HepG2 (cell line): ENCODE measurements at regions not wholly inside any gene's neighbourhood (a gene's known extent, or its start where the extent isn't known, plus 50 kb on each side); places are given as distances from the start of the nearest gene placed in this dataset.

Experiments
- ATAC-seq: fragments of 200-7000 bp; cut with Tn5 transposase; 3 replicates; pipeline ENCODE4 v1.9.1; 2020; ENCODE audit warnings: mild to moderate bottlenecking, moderate library complexity
- BruUV-seq: library from RNA; stranded (reverse); fragments of 400-500 nt; replicated peaks from 2 replicates; lab custom pipeline; 2021; lab: Mats Ljungman, UMichigan
- CTCF ChIA-PET: fragments of 300-600 bp; formaldehyde crosslinking; extraction: SDS; loops from one replicate; lab custom pipeline; 2021; ENCODE audit warnings: low total read pairs, inconsistent platforms, low intra/inter-chr PET ratio; lab: Yijun Ruan, JAX
- POLR2A ChIA-PET: fragments of 350-600 bp; sonication (Branson Sonifier 250); formaldehyde crosslinking; loops from one replicate; lab custom pipeline; 2020; ENCODE audit warnings: antibody characterized with exemption, inconsistent platforms; lab: Yijun Ruan, JAX
- DNase-seq: peaks from one replicate; pipeline ENCODE4 v3.0.0-alpha.2; 2015; ENCODE audit warnings: low spot score
- FAIRE-seq: peaks from 3 replicates; lab custom pipeline; 2011; peaks lifted over from hg19 to GRCh38; lab: Jason Lieb, UNC
- H2AFZ ChIP-seq: one replicate; pipeline ENCODE4 v1.6.1; 2011; ENCODE audit warnings: low read length, inconsistent platforms
- H3K27ac ChIP-seq: fragments of 300-600 bp; 3 replicates; pipeline ENCODE4 v1.8.0; 2011; ENCODE audit warnings: mixed run types, mild to moderate bottlenecking, mixed read lengths, low read length, inconsistent platforms; ENCODE audit not compliant: insufficient read depth; ENCODE audit errors: extremely low read length
- H3K27me3 ChIP-seq, 2 experiments: fragments of 200-600 bp in 1 of 2; 2 replicates in 1 of 2; 3 replicates in 1 of 2; pipeline versions ENCODE4 v1.6.0 to v1.8.0; 2011; ENCODE audit warnings: low read length in 2 of 2, mild to moderate bottlenecking in 2 of 2, moderate library complexity in 2 of 2, inconsistent platforms in 1 of 2; ENCODE audit not compliant: insufficient read depth in 2 of 2, control insufficient read depth in 1 of 2
- H3K36me3 ChIP-seq, 2 experiments: fragments of 200-600 bp in 1 of 2; replicated peaks in 1 of 2; 2 replicates in 1 of 2; 3 replicates in 1 of 2; pipeline versions ENCODE4 v1.5.1 to v1.8.0; 2011; ENCODE audit warnings: low read length in 2 of 2, inconsistent platforms in 1 of 2; ENCODE audit not compliant: insufficient read depth in 2 of 2, control insufficient read depth in 1 of 2
- H3K4me1 ChIP-seq: 2 replicates; pipeline ENCODE4 v1.5.1; 2012; ENCODE audit warnings: low read length, inconsistent platforms; ENCODE audit not compliant: insufficient read depth
- H3K4me2 ChIP-seq: 2 replicates; pipeline ENCODE4 v1.6.0; 2011; ENCODE audit warnings: low read depth, low read length, inconsistent platforms
- H3K4me3 ChIP-seq, 3 experiments: fragments of 200-600 bp in 1 of 3; sonication (generic), shearing (Covaris generic) in 1 of 3; replicated peaks in 1 of 3; 2 replicates each; pipeline ENCODE4 v1.5.1; 2011 to 2016; ENCODE audit warnings: low read length in 3 of 3, inconsistent platforms in 2 of 3, low read depth in 2 of 3, mild to moderate bottlenecking in 2 of 3, control low read depth in 1 of 3, mixed read lengths in 1 of 3; ENCODE audit not compliant: insufficient read depth in 1 of 3
- H3K79me2 ChIP-seq: one replicate; pipeline ENCODE4 v1.6.1; 2011; ENCODE audit warnings: low read length, inconsistent platforms; ENCODE audit not compliant: insufficient read depth
- H3K9ac ChIP-seq: 2 replicates; pipeline ENCODE4 v1.6.0; 2011; ENCODE audit warnings: mild to moderate bottlenecking, low read depth, low read length, inconsistent platforms; ENCODE audit not compliant: insufficient read depth
- H3K9me3 ChIP-seq: 2 replicates; pipeline ENCODE4 v1.5.1; 2012; ENCODE audit warnings: mild to moderate bottlenecking, low read length
- H4K20me1 ChIP-seq: 2 replicates; pipeline ENCODE4 v1.6.0; 2011; ENCODE audit warnings: inconsistent platforms, mild to moderate bottlenecking, low read length, moderate library complexity; ENCODE audit not compliant: insufficient read depth
- FOXA1 ChIP-seq, 2 experiments: fragments of 450-650 bp in 1 of 2; sonication (generic) in 1 of 2; formaldehyde crosslinking in 1 of 2; IDR thresholded peaks; 2 replicates each; pipeline versions ENCODE4 v1.4.0 to v1.6.1; 2016 to 2020; ENCODE audit warnings: missing genetic modification reagents in 1 of 2
- HDAC6 ChIP-seq: fragments of 200-600 bp; sonication (generic); IDR thresholded peaks from 2 replicates; pipeline ENCODE4 v1.7.0; 2017; ENCODE audit warnings: mild to moderate bottlenecking, antibody characterized with exemption, low read length, low read depth
- HMGA1 ChIP-seq: sonication (generic); formaldehyde crosslinking; conservative IDR thresholded peaks from 2 replicates; pipeline ENCODE4 v1.4.0; 2020; ENCODE audit warnings: missing genetic modification reagents
- HNF4A ChIP-seq: sonication (generic); formaldehyde crosslinking; IDR thresholded peaks from 2 replicates; pipeline ENCODE4 v1.4.0; 2020; ENCODE audit warnings: missing genetic modification reagents
- LCORL ChIP-seq, 2 experiments: fragments of 450-650 bp in 1 of 2; sonication (generic) in 1 of 2; formaldehyde crosslinking in 1 of 2; IDR thresholded peaks; 2 replicates each; pipeline versions ENCODE4 v1.5.0 to v1.6.1; 2017 to 2020; ENCODE audit warnings: antibody characterized with exemption in 1 of 2, missing genetic modification reagents in 1 of 2
- MXD4 ChIP-seq: IDR thresholded peaks from 2 replicates; pipeline ENCODE4 v1.6.1; 2016; ENCODE audit warnings: mild to moderate bottlenecking, missing biosample characterization, missing genetic modification reagents
- SRY ChIP-seq: sonication (generic); formaldehyde crosslinking; IDR thresholded peaks from 2 replicates; pipeline ENCODE4 v1.8.0; 2022; ENCODE audit warnings: mild to moderate bottlenecking, missing genetic modification reagents
- TBP ChIP-seq: sonication (generic); formaldehyde crosslinking; IDR thresholded peaks from 2 replicates; pipeline ENCODE4 v1.5.0; 2020; ENCODE audit warnings: missing genetic modification reagents
- TCF7L2 ChIP-seq: IDR thresholded peaks from 2 replicates; pipeline ENCODE4 v1.6.1; 2011; ENCODE audit warnings: mild to moderate bottlenecking, low read depth, low read length, moderate library complexity
- ZNF343 ChIP-seq: sonication (generic); formaldehyde crosslinking; IDR thresholded peaks from 2 replicates; pipeline ENCODE4 v1.4.0; 2020; ENCODE audit warnings: mild to moderate bottlenecking, missing genetic modification reagents
- ZNF451 ChIP-seq: sonication (generic); formaldehyde crosslinking; IDR thresholded peaks from 2 replicates; pipeline ENCODE4 v1.5.0; 2020; ENCODE audit warnings: mild to moderate bottlenecking, missing genetic modification reagents
- ZNF510 ChIP-seq: sonication (generic); formaldehyde crosslinking; IDR thresholded peaks from 2 replicates; pipeline ENCODE4 v1.4.0; 2020; ENCODE audit warnings: low read depth, mild to moderate bottlenecking, missing genetic modification reagents
- ZNF589 ChIP-seq: sonication (generic); formaldehyde crosslinking; conservative IDR thresholded peaks from 2 replicates; pipeline ENCODE4 v1.8.0; 2022; ENCODE audit warnings: mild to moderate bottlenecking, moderate library complexity, missing genetic modification reagents
- WGBS: methylation state at CpG from one replicate; pipeline ENCODE4 v1.1.6; 2017; ENCODE audit warnings: low lambda C conversion rate; 5-methylcytosine and 5-hydroxymethylcytosine counted together
- in situ Hi-C: cut with HindIII; loops from 2 replicates; pipeline ENCODE4 v1.10.0; 2017; ENCODE audit warnings: low pct_unique_long_range_greater_than_20kb; ENCODE audit not compliant: extremely low pct_ligation_motif_present
- intact Hi-C: fragments of 100-400 bp; cut with micrococcal nuclease; formaldehyde crosslinking; loops from one replicate; pipeline ENCODE4 v1.10.0; 2022; ENCODE audit not compliant: unreplicated experiment
- TF ChIP-seq, protein P1 (sequence below): IDR thresholded peaks from 2 replicates; pipeline ENCODE4 v1.4.0; 2020; ENCODE audit warnings: mild to moderate bottlenecking, missing genetic modification reagents
- TF ChIP-seq, protein P2 (sequence below): sonication (generic); formaldehyde crosslinking; IDR thresholded peaks from 2 replicates; pipeline ENCODE4 v1.9.0; 2022; ENCODE audit warnings: missing genetic modification reagents, mild to moderate bottlenecking, borderline replicate concordance
- TF ChIP-seq, protein P3 (sequence below): sonication (generic); formaldehyde crosslinking; IDR thresholded peaks from 2 replicates; pipeline ENCODE4 v1.4.0; 2020; ENCODE audit warnings: missing genetic modification reagents
- TF ChIP-seq, protein P4 (sequence below): sonication (generic); formaldehyde crosslinking; IDR thresholded peaks from 2 replicates; pipeline ENCODE4 v1.5.0; 2020; ENCODE audit warnings: missing genetic modification reagents

DNA sequence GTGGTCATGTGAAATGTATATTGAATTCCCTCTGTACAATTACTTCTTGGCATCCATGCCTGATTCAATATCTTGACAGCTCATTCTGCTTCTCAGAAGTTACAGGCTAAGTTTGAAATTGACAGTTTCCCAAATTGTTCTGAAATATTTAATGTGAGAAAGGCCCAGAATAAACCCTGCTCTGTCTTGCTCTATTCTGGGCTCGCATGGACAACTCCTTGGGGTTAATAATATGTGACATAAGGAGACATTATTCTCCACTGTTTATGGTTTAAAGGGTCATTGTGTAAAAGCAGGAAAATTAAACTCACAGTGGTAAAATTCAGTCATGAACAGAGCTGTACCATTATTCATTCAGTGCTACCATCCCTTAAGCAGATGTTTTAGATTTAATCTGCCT is 160.7 kb upstream of the CNTNAP5 start (continued):
- TF ChIP-seq ZNF510 (CRISPR knock-in tag) = no peak
- no peak for TF ChIP-seq FOXA1 (IDR thresholded peaks at IDR 0.05)
- TF ChIP-seq FOXA1 (CRISPR knock-in tag; IDR thresholded peaks at IDR 0.05) = no peak
- no peak for TF ChIP-seq LCORL (IDR thresholded peaks at IDR 0.05)
- no peak for TF ChIP-seq LCORL (CRISPR knock-in tag; IDR thresholded peaks at IDR 0.05)
- TF ChIP-seq, all 625 proteins: peak for 0

DNA sequence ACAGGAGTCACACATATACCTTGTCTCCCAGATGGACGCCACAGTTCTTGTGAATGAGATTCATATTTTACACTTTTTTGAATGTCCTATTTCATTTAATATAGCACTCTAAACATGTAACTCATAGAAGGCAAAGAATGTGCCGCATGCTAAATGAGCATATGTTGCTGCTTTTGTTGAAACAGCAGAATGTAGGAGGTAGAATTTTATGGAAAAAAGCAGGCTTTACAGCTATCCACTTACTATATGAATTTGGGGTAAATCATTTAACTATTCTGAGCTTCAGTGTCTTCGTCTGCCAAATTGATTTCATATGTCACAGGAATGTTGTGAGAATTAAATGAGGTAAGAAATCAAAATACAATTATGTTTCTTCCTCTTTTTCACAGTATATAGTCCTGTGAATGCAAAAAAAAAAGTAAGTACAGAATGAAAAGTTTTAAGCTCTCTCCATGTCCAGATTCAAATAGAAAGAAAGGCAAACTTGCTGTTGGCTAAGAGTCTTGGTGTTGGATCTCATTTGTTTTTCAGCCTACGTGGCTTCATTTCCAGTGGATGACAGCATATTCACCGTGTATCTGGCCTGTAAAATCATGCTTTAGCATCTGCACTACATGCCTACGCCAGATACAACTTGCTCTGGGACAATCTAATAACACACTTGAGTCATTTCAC is 154.7 kb upstream of the CNTNAP5 start:
- in situ Hi-C loops = no loop called here
- no peak overlapping the region for H3K27ac ChIP-seq
- no peak overlapping the region for H3K4me3 ChIP-seq
- FAIRE-seq = no peak
- no peak overlapping the region for H3K4me2 ChIP-seq
- H3K36me3 ChIP-seq = no peaks in the 10 kb centered on the region
- no peak for DNase-seq
- no peak for TF ChIP-seq LCORL (IDR thresholded peaks at IDR 0.05)
- no peak for TF ChIP-seq LCORL (CRISPR knock-in tag; IDR thresholded peaks at IDR 0.05)
- TF ChIP-seq TCF7L2 = no peak
- TF ChIP-seq SRY = no peak
- TF ChIP-seq ZNF343 (CRISPR knock-in tag) = no peak
- TF ChIP-seq, protein P1, sequence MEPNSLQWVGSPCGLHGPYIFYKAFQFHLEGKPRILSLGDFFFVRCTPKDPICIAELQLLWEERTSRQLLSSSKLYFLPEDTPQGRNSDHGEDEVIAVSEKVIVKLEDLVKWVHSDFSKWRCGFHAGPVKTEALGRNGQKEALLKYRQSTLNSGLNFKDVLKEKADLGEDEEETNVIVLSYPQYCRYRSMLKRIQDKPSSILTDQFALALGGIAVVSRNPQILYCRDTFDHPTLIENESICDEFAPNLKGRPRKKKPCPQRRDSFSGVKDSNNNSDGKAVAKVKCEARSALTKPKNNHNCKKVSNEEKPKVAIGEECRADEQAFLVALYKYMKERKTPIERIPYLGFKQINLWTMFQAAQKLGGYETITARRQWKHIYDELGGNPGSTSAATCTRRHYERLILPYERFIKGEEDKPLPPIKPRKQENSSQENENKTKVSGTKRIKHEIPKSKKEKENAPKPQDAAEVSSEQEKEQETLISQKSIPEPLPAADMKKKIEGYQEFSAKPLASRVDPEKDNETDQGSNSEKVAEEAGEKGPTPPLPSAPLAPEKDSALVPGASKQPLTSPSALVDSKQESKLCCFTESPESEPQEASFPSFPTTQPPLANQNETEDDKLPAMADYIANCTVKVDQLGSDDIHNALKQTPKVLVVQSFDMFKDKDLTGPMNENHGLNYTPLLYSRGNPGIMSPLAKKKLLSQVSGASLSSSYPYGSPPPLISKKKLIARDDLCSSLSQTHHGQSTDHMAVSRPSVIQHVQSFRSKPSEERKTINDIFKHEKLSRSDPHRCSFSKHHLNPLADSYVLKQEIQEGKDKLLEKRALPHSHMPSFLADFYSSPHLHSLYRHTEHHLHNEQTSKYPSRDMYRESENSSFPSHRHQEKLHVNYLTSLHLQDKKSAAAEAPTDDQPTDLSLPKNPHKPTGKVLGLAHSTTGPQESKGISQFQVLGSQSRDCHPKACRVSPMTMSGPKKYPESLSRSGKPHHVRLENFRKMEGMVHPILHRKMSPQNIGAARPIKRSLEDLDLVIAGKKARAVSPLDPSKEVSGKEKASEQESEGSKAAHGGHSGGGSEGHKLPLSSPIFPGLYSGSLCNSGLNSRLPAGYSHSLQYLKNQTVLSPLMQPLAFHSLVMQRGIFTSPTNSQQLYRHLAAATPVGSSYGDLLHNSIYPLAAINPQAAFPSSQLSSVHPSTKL (CRISPR knock-in tag) = no peak
- no peak for TF ChIP-seq ZNF589 (CRISPR knock-in tag)
- TF ChIP-seq HMGA1 = no peak
- TF ChIP-seq ZNF451 = no peak
- TF ChIP-seq, protein P2, sequence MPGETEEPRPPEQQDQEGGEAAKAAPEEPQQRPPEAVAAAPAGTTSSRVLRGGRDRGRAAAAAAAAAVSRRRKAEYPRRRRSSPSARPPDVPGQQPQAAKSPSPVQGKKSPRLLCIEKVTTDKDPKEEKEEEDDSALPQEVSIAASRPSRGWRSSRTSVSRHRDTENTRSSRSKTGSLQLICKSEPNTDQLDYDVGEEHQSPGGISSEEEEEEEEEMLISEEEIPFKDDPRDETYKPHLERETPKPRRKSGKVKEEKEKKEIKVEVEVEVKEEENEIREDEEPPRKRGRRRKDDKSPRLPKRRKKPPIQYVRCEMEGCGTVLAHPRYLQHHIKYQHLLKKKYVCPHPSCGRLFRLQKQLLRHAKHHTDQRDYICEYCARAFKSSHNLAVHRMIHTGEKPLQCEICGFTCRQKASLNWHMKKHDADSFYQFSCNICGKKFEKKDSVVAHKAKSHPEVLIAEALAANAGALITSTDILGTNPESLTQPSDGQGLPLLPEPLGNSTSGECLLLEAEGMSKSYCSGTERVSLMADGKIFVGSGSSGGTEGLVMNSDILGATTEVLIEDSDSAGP (CRISPR knock-in tag) = no peak
- TF ChIP-seq, protein P3, sequence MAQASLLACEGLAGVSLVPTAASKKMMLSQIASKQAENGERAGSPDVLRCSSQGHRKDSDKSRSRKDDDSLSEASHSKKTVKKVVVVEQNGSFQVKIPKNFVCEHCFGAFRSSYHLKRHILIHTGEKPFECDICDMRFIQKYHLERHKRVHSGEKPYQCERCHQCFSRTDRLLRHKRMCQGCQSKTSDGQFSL (CRISPR knock-in tag) = no peak
- no peak for TF ChIP-seq HDAC6
- no peak for TF ChIP-seq TBP (CRISPR knock-in tag)
- TF ChIP-seq HNF4A (CRISPR knock-in tag) = no peak
- TF ChIP-seq, protein P4, sequence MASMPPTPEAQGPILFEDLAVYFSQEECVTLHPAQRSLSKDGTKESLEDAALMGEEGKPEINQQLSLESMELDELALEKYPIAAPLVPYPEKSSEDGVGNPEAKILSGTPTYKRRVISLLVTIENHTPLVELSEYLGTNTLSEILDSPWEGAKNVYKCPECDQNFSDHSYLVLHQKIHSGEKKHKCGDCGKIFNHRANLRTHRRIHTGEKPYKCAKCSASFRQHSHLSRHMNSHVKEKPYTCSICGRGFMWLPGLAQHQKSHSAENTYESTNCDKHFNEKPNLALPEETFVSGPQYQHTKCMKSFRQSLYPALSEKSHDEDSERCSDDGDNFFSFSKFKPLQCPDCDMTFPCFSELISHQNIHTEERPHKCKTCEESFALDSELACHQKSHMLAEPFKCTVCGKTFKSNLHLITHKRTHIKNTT = no peak
- TF ChIP-seq MXD4 (CRISPR knock-in tag) = no peak
- TF ChIP-seq, all 625 proteins: peak for 0
- Histone ChIP-seq H3K9ac (no peak overlapping the region), H4K20me1 (no peaks in the 10 kb centered on the region), H3K9me3 (peaks cover 88% of the 10 kb centered on the region), H3K79me2 (no peaks in the 10 kb centered on the region), H2AFZ (no peak overlapping the region), H3K27me3 (no peaks in the 10 kb centered on the region), H3K4me1 (no peaks in the 10 kb centered on the region)
- WGBS = 3% methylated on average over 6 of the region's 6 CpGs
- no peak for ATAC-seq
- ChIA-PET CTCF (no interaction called here), POLR2A (no interaction called here)
- intact Hi-C loops = no loop called here
- BruUV-seq = no TSS peak
